ENCODE measurements at regions not wholly inside any gene's neighbourhood (a gene's known extent, or its start where the extent isn't known, plus 50 kb on each side); places are given as distances from the start of the nearest gene placed in this dataset.
"Not testable (repeated sequence)": the region's sequence is repeated elsewhere in the genome, so short reads cannot be mapped to it uniquely, and the experiment has no call there.

DNA sequence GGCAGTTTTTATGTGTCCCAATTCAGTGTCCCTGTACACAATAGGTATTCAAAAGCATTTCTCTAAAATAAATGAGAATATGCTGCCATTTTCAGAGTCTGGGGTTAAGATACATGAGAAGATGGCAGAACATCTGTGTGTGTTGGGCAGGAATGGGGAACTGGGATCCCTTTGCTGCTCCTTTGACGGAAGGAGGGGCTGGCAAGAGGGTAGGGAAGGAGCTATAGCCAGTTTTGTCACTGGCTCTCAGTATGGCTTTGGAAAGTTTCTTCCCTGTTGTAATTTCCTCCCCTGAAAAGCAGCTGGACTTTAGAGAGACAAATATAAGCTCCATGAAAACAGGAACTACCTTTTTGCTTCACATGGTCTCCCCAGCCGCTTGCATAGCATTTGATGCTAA is 137.5 kb upstream of the PRR23C start:
- no peak for DNase-seq (ENCODE audit: low read depth)
- in situ Hi-C loops (cut with HindIII; ENCODE audit: low pct_unique_long_range_greater_than_20kb, low sequenced_read_pairs), result no loop called here

- in situ Hi-C loops (cut with HindIII; ENCODE audit: low pct_unique_long_range_greater_than_20kb, low sequenced_read_pairs), result no loop called here
- DNase-seq (ENCODE audit: low read depth), result no peak
Observed at GRCh38 chr3:139182598-139182997, 137.9 kb upstream of the PRR23C start.

DNA sequence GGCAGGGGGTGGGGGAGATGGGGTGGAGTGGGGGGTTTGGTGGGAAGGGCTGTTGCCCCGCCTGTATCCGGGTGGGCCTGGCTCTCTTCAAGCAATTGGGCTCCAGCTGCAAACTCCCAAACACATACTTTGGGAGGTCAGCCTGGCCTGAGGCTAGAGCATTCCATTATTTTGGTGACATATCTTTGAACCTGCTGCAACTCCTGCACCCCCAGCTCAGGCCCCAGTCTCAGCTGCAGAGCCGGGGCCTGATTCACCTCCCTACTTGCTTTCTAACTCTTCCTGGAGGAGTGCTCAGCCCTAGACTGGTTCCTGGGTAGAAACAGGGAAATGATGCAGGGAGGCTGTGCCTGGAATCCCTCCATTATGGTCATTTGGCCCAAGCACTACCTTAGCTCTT is 140.8 kb upstream of the PRR23C start:
- no peak for DNase-seq (ENCODE audit: low read depth)
- in situ Hi-C loops (cut with HindIII; ENCODE audit: low pct_unique_long_range_greater_than_20kb, low sequenced_read_pairs), result no loop called here

GRCh38 chr3:139187154-139187553 is 142.5 kb upstream of the PRR23C start:
- in situ Hi-C loops (cut with HindIII; ENCODE audit: low pct_unique_long_range_greater_than_20kb, low sequenced_read_pairs), result no loop called here

DNA sequence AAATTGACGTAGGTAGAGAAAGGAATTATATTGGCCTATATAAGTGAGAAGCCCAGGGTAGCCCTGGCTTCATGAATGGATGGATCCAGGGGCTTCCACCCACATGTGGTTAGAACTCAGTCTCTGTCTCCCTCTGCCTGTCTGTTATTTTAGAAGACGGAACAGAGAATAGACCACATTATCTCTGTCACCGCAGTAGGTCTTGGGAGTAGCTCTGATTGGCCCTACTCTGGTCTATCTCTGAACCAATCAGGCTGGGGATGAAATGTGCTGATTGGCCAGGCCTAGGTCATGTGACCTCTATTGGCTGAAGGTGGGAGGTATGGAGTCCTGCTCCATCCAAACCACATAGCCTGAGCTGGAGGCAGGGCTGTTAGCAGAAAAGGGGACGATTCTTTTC is 143.0 kb upstream of the PRR23C start:
- DNase-seq (ENCODE audit: low read depth), result no peak
- in situ Hi-C loops (cut with HindIII; ENCODE audit: low pct_unique_long_range_greater_than_20kb, low sequenced_read_pairs), result no loop called here

More at GRCh38 chr3:139187154-139187553, 142.5 kb upstream of the PRR23C start:
- no peak for DNase-seq (ENCODE audit: low read depth)

DNA sequence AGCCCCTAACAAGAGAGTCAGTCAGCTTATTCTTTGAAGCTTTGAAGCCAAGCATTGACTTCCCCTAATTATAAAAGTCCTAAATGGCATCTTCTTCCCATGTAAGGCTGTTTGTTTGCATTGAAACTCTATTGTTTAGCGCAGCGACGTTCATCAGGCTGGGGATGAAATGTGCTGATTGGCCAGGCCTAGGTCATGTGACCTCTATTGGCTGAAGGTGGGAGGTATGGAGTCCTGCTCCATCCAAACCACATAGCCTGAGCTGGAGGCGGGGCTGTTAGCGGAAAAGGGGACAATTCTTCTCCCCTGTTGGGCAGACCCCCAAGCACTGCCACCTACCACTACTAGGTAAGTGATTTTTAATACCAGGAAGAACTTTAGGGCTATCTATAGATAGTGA is 145.3 kb upstream of the PRR23C start:
- in situ Hi-C loops (cut with HindIII; ENCODE audit: low pct_unique_long_range_greater_than_20kb, low sequenced_read_pairs), result no loop called here
- no peak for DNase-seq (ENCODE audit: low read depth)

DNA sequence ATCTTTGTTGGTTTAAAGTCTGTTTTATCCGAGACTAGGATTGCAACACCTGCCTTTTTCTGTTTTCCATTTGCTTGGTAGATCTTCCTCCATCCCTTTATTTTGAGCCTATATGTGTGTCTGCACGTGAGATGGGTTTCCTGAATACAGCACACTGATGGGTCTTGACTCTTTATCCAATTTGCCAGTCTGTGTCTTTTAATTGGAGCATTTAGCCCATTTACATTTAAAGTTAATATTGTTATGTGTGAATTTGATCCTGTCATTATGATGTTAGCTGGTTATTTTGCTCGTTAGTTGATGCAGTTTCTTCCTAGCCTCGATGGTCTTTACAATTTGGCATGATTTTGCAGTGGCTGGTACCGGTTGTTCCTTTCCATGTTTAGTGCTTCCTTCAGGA is 149.4 kb upstream of the MRPS22 start:
- in situ Hi-C loops (cut with HindIII; ENCODE audit: low pct_unique_long_range_greater_than_20kb, low sequenced_read_pairs); DNase-seq (ENCODE audit: low read depth): not testable (repeated sequence)

DNA sequence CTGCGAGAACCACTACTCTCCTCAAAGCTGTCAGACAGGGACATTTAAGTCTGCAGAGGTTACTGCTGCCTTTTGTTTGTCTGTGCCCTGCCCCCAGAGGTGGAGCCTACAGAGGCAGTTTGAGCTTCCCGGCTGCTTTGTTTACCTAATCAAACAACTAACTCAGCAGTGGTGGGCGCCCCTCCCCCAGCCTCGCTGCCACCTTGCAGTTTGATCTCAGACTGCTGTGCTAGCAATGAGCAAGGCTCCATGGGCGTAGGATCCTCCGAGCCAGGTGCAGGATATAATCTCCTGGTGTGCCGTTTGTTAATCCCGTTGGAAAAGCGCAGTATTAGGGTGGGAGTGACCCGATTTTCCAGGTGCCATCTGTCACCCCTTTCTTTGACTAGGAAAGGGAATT is 147.7 kb upstream of the MRPS22 start:
- DNase-seq (ENCODE audit: low read depth); in situ Hi-C loops (cut with HindIII; ENCODE audit: low pct_unique_long_range_greater_than_20kb, low sequenced_read_pairs): not testable (repeated sequence)

GRCh38 chr3:139197251-139197650 is 146.6 kb upstream of the MRPS22 start:
- in situ Hi-C loops (cut with HindIII; ENCODE audit: low pct_unique_long_range_greater_than_20kb, low sequenced_read_pairs), result no loop called here

GRCh38 chr3:139198186-139198585 is 145.6 kb upstream of the MRPS22 start:
- DNase-seq (ENCODE audit: low read depth), result no peak
- in situ Hi-C loops (cut with HindIII; ENCODE audit: low pct_unique_long_range_greater_than_20kb, low sequenced_read_pairs), result no loop called here

More at GRCh38 chr3:139197251-139197650, 146.6 kb upstream of the MRPS22 start:
- no peak for DNase-seq (ENCODE audit: low read depth)

DNA sequence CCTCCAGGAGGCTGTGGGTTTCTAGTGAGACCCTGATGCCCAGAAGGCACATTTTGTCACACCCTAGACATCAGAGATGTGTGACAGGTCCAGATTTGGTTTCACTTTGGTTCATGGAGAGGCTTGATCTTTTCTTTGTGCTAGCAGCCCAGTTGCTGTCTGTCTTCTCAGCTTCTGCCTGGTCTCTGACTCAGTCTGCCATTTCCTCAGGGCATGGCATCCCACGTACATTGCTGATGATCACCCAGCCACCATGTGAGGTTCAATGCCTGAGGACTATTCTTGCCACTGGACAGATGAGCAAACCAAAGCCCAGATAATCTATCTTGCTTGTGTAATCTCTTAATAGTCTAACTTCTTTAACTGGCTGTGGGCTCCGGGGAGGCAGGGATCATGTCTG is 144.9 kb upstream of the MRPS22 start:
- in situ Hi-C loops (cut with HindIII; ENCODE audit: low pct_unique_long_range_greater_than_20kb, low sequenced_read_pairs), result no loop called here

GRCh38 chr3:139199421-139200010 is 144.3 kb upstream of the MRPS22 start:
- in situ Hi-C loops (cut with HindIII; ENCODE audit: low pct_unique_long_range_greater_than_20kb, low sequenced_read_pairs), result no loop called here
- DNase-seq (ENCODE audit: low read depth), result no peak

More for the DNA sequence above, 144.9 kb upstream of the MRPS22 start:
- DNase-seq (ENCODE audit: low read depth), result no peak

GRCh38 chr3:139201446-139202225 is 142.2 kb upstream of the MRPS22 start:
- in situ Hi-C loops (cut with HindIII; ENCODE audit: low pct_unique_long_range_greater_than_20kb, low sequenced_read_pairs), result no loop called here

GRCh38 chr3:139202226-139202958 is 141.4 kb upstream of the MRPS22 start:
- DNase-seq (ENCODE audit: low read depth), result no peak
- in situ Hi-C loops (cut with HindIII; ENCODE audit: low pct_unique_long_range_greater_than_20kb, low sequenced_read_pairs), result no loop called here

More at GRCh38 chr3:139201446-139202225, 142.2 kb upstream of the MRPS22 start:
- no peak for DNase-seq (ENCODE audit: low read depth)

- in situ Hi-C loops (cut with HindIII; ENCODE audit: low pct_unique_long_range_greater_than_20kb, low sequenced_read_pairs), result no loop called here
- no peak for DNase-seq (ENCODE audit: low read depth)
Observed at GRCh38 chr3:139202959-139203349, 140.9 kb upstream of the MRPS22 start.

DNA sequence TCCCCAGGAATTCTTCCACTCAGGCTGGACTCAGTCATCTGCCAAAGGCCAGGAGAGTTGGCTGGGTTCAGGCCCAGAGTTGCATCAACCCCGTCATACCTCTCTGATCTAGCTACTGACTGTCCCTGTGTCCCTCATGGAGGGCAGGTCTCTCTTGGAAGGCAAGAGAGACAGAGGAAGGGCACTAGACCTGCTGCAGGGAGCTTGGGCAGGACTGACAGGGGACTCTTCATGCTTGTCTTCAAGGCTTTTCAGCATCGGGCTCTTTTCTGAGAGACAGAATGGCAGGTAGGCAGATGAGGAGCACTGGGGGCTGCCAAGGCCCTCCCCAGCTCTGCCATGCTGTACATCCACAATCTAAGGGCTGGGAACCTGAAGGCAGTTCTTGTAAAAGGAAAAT is 140.1 kb upstream of the MRPS22 start:
- DNase-seq (ENCODE audit: low read depth), result no peak

GRCh38 chr3:139204728-139205127 is 139.1 kb upstream of the MRPS22 start:
- in situ Hi-C loops (cut with HindIII; ENCODE audit: low pct_unique_long_range_greater_than_20kb, low sequenced_read_pairs), result no loop called here
- no peak for DNase-seq (ENCODE audit: low read depth)

More for the DNA sequence above, 140.1 kb upstream of the MRPS22 start:
- in situ Hi-C loops (cut with HindIII; ENCODE audit: low pct_unique_long_range_greater_than_20kb, low sequenced_read_pairs), result no loop called here

GRCh38 chr3:139213936-139214335 is 129.9 kb upstream of the MRPS22 start:
- in situ Hi-C loops (cut with HindIII; ENCODE audit: low pct_unique_long_range_greater_than_20kb, low sequenced_read_pairs), result no loop called here
- no peak for DNase-seq (ENCODE audit: low read depth)

GRCh38 chr3:139216958-139217357 is 126.9 kb upstream of the MRPS22 start:
- DNase-seq (ENCODE audit: low read depth), result no peak
- in situ Hi-C loops (cut with HindIII; ENCODE audit: low pct_unique_long_range_greater_than_20kb, low sequenced_read_pairs), result no loop called here
